ENCODE measurements at regions not wholly inside any gene's neighbourhood (a gene's known extent, or its start where the extent isn't known, plus 50 kb on each side); places are given as distances from the start of the nearest gene placed in this dataset.

DNA sequence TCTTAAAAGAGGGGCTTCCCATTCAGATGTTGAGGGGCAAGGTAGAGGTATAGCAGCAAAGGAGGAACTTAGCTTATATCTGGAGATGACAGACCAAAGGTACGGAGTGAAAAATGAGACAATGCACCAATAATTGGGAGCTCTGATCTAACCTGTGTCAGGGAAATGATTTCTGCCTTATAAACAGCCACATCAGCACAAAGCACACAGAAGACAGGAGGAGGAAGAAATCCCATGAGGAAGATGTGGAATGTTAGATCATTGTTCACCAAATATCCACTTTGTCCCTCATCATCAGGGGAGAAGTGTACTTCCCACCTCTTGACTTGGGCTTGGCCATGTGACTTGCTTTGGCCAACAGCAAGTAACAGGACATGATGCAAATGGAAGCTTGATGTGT lies 93.7 kb upstream of the WSCD2 start:
- DNase-seq (ENCODE audit: low read depth), result no peak

DNA sequence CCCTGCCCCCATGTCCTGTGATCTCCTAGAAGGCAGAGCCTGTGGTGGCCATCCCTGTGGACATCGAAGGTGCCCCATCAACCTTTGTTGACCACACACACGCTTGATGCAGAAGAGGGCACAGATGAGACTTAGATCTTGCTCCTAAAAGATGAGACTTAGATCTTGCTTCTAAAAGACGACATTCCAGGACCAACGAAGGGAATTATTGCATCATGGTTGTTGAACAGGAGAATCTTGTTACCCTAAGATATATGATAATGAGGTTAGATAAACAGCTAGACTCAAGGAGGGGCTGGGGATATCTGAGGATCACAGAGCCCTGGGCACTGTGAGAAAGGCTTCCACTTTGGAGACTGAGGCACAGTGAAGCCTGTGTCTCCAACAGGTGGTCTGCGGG lies 91.1 kb upstream of the WSCD2 start:
- no peak for DNase-seq (ENCODE audit: low read depth)

DNA sequence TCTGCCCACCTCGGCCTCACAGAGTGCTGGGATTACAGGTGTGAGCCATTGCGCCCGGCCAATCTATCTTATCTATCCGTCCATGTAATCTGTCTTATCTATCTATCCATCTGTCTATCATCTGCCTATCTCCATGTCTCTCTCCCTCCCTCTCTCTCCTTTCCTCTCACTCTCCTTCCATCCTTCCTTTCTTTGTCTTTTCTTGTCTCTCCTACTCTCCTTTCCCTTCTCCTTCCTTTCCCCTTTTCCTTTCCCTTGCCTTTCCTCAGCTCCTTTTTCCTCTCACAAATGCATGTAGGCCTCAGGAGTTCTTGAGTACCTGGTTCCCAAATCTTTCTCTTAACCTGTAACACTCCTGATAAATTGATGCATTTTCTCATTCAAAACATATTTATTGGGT lies 89.3 kb upstream of the WSCD2 start:
- no peak for DNase-seq (ENCODE audit: low read depth)

DNA sequence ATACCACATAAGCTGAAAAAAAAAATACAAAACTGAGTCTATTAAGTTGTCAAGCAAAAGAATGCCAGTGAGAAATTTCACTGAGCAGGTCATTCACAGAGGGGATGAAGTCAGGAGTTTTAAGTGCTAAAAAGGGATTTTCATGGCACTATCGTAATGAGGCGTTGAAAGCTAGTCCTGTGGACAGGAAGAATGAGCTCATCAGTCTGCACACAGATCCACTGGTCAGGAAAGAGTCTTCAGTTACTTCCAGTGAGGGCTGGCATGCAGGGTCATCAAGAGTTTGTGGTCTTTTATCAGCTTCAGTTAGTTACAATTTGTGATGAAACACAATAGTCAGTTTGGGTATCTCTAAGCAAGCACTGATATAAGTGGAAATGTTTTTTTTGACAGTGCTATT lies 88.1 kb upstream of the WSCD2 start:
- DNase-seq (ENCODE audit: low read depth), result no peak

DNA sequence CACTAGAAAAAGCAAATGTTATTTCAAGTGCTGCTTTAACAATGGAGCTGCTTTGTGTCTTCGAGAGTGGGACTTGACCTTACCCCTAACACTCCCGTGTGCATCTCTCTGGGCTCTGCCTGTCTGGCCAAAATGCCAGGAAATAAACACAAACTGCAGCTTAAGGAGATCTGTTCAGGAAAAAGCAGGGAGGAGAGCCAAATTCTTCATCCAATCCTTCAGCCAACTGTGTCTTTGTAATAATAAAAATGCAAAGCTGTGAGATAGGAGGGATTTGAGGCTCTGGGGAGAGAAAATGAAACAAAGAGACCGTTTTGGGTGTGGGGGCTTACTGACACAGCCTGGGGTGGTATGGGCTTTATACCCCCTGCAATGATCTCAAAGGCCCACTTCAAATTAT lies 85.8 kb upstream of the WSCD2 start:
- no peak for DNase-seq (ENCODE audit: low read depth)

DNA sequence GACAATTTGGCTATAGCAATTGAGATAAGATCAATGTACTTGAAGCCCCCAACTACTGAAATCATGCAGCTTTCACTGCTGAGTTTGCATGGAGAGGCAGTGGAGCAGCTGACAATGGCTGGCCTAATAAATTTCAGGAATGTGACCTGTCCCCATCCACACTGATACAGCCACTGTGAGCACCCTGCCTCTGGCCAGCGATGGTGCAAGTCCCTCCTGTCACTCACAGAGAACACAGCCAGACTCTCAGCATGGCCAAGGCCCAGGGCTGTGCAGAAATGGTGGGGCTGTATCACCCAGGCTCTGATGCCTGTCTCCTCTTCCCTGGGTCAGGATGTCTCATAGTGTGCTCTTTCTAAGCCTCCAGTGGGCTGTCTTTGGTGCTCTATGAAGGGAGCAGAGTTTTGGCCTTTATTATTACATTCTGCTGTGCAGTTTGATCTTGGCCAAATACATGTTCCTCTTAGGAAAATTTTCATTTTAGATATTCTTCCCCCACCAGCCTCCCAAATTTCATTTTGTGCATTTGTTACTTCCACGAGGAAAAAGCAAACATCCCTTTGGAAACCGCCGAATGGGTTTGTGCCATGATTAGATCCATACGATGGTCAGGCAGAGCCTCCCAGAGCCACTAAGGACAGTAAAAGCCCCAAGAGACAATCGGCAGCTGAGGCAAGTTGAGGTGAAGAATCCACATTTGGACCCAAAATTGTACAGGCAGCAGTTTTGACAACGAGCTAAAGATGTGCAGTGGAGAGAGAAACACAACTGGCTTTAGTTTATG lies 85.1 kb upstream of the WSCD2 start:
- no peak for DNase-seq (ENCODE audit: low read depth)

DNA sequence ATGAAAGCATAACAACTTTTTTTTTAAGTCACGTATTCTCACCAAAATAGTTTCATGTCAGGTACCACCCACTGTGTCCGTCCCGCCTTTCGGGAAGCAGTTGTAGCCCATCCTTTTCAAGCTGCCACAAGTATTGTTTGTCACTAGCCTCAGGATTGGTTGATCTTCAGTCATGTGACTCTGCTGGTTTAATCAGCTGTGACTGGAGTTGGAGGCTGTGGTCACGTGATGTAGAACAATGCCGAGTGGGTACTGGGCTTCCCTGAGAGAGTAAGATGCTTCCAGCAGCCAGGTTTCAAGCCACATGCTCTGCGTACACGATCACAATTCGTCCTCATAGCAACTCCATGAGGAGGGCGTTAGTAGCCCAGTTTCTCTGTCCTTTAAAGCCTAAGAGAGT lies 83.0 kb upstream of the WSCD2 start:
- DNase-seq (ENCODE audit: low read depth), result no peak

DNA sequence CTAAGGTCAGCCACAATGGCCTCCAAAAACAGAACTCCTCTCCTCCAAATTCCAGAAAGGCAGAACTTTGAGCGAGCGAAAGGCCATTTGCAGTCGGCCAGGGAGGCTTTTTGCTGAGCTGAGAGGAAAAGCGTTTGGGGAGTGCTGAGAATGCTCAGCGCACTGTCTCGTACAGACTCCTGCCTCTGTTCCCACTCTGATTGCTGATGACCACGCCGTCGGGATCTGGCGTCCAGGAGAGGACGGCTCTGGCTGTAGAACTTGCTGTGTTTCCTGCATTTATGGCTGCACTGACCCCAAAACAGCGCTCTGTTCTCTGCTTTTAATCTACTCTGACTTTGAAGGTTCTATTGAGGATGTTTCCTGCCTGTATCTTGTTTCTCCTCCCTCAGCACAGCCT lies 82.4 kb upstream of the WSCD2 start:
- no peak for DNase-seq (ENCODE audit: low read depth)

DNA sequence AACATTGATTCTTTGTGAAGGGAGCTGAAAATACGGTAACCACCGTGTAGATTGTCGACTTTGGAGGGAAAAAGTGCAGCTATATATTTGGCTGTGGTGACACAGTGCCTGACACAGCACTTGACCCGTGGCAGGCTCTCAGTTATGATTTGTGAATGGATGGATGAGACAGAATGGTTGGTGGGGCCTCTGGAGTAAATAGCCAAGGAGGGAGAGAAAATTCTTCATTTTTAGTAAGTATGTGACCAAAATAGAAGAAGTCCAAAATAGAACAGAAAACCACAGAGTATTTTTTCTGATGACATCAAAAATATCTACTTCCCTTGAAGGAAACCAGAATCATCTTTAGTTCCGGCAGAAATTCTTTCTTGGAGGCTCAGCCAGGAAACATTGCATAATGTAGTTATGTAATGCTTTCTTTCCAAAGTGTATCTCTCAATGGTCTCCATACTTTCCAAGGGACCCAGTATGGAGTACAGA lies 82.0 kb upstream of the WSCD2 start:
- DNase-seq (ENCODE audit: low read depth), result no peak

DNA sequence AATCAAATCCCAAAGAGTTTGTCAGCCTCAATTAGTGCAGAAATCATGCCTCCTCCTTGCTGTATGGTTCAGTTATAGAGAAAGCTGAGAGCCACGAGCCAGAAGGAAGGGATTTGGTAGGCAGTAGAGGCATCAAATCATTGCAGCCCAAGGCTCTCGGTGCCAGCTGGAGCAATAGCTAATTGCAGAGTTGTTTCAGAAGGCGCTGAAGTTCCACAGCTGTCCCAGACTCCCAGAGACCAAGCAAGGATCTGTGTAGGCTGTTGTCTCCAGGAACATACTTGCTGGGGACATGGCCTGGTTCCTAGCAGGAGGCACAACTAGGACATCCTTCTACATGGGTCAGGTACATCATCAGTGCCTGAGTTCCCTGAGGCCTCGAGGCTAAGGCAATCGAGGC lies 80.4 kb upstream of the WSCD2 start:
- DNase-seq (ENCODE audit: low read depth), result no peak

DNA sequence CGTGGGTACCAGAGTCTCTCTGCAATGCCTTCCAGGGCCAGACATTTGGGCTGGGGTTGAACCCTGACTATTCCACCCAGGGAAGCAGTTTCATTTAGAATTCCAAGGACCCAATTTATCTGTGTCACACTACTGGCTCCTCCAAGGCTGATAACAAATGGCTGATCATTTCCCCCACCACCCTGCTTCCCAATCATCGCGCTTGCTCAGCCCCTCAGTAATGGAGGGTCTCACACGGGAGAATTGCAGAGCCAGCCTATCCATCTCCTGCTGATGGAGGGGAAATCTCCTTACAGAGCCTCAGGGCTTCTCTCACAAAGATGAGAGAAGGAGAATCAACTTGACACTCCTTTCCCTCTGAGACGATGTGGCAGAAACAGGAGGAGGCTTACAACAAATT lies 78.4 kb upstream of the WSCD2 start:
- DNase-seq (ENCODE audit: low read depth), result no peak

DNA sequence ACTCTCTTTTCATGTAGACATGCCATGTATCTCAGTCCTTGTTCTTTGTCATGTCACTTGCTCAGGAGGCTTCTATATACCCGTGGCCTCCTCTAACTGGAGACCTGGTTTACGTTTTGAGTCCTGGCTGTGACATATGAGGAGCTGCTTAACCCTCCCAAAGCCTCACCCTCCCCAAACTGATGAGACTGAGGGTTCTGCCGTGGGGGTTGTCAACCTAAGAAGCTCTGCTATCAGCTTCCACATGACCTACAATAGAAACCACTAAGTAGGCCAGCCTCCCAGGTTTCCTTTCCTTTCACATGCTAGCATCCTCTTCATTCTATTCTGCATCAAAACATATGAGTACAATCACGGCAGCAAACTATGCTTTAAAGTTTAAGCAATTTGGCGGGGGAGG lies 76.8 kb upstream of the WSCD2 start:
- no peak for DNase-seq (ENCODE audit: low read depth)

DNA sequence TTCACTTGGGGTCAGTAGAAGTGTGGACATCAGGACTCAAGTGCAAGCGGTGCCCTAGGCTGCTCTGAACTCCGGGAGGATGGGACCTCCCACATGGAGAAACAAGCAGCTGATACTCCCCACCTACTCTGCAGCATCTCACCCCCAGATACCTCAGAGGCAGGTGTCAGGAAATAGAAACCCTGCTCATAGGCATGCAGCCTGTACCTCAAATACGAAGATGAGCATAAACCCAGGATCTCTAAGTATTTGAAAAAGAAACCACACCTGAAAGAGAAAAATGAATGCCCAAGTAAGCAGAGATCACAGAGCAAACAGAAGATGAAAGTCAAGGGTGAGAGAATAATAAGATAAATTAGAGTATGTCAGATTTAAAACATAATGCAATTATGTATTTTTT lies 75.6 kb upstream of the WSCD2 start:
- DNase-seq (ENCODE audit: low read depth), result no peak

DNA sequence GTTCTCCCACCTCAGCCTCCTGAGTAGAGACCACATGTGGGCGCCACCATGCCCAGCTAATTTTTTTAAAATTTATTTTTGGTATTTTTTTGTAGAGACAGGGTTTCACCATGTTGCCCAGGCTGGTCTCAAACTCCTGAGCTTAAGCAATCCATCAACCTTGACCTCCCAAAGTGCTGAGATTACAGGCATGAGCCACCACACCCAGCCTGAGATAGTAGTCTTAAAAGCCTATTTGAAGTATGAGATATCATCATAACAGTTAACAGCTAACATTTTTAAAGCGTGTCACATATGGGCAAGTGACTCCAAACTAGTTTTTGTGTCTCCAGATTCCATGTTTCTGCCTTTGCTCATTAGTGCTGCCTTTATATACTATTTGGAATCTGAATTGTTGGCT lies 74.6 kb upstream of the WSCD2 start:
- no peak for DNase-seq (ENCODE audit: low read depth)

DNA sequence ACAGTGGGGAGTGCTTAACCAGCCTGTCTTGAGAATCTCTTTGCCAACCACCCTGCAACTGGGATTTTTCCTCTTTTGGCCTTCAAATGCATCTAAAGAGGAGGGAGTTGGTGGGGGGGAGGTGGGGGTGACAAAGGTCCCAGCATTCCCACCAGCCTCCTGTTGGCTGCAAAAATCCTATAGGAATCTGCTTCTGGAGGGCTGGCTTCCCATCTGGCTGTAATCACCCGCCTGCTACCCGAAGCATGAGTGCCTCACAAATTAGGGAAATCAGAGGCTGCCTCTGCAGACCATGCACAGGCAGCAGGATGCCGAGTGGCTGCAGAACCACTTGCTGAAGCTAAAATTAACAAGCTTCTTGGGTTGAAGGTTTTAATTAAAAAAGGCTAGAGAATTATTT lies 73.9 kb upstream of the WSCD2 start:
- DNase-seq (ENCODE audit: low read depth), result no peak

DNA sequence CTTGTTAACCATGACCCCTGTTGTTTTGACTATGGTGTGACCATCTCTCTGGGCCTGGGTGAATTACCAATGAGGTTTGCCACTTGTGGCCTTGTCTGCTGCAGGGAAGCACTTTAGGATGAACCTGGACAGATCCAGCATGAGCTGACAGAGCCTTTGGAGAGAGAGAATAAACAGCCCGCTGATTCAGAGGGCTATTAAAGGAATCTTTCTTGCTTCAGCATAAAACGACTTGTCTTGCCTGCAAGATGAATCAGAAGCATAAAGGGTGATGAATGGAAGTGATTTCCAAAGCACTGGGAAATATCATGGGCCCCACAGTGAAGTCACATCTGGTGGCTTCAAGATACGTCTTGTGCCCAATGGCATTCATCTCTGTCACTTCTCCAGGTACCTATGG lies 69.0 kb upstream of the WSCD2 start:
- DNase-seq (ENCODE audit: low read depth), result no peak

DNA sequence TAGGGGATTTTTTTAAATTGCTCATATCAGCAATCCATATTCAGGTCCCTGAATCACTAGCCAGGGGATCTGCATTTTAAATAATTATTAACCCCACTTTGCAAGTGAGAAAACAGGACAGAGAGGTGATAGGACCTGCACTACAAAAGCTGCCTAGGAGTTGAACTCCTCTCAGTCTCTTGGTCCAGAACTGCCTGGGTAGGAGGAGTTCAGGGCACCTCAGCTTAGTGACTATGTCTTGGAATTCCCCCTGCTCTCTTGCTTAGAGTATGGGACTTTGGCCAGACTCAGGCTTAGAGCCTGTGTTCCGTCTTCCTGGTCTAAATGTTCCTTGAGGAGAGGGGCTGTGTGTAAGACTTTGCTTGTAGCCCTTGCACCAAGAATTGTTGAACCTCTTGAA lies 68.2 kb upstream of the WSCD2 start:
- DNase-seq (ENCODE audit: low read depth), result no peak

DNA sequence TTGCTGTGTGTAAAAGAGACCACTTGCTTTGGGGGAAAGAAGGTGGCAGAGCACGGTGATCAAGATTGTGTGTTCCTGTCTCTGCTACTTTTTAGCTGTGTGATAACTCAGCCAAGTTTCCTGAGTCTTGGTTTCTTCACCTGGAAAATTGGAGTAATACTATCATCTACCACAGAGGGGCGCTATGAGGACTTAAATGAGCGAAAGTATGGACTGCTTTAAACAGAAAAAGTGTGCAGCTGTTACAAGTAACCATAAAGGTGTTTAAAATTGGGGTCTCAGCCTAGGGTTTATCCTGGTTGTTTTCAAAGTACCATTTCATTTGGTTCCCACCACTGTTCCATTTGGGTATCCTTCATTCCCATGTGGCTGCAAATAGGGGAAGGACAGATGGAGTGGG lies 65.9 kb upstream of the WSCD2 start:
- peak; percentile 4 for DNase-seq (ENCODE audit: low read depth)

DNA sequence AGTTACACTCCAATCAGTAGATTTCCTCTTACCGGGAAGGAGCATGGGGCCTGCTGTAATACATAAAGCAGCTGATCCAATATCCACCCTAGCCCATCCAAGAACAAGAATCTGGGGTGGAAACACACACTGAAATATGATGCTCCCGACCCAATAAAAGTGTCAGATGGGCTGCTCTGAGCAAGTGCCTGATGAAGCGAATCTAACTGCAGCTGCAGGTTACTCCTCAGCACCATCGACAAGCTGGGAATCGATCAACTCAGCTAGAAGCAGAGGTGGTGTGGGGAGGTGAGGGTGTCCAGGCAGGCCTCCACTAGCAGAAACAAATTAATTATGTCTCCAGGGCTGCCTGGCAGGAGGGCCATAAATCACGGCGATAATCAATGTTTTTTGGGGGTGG lies 64.0 kb upstream of the WSCD2 start:
- DNase-seq (ENCODE audit: low read depth), result no peak

DNA sequence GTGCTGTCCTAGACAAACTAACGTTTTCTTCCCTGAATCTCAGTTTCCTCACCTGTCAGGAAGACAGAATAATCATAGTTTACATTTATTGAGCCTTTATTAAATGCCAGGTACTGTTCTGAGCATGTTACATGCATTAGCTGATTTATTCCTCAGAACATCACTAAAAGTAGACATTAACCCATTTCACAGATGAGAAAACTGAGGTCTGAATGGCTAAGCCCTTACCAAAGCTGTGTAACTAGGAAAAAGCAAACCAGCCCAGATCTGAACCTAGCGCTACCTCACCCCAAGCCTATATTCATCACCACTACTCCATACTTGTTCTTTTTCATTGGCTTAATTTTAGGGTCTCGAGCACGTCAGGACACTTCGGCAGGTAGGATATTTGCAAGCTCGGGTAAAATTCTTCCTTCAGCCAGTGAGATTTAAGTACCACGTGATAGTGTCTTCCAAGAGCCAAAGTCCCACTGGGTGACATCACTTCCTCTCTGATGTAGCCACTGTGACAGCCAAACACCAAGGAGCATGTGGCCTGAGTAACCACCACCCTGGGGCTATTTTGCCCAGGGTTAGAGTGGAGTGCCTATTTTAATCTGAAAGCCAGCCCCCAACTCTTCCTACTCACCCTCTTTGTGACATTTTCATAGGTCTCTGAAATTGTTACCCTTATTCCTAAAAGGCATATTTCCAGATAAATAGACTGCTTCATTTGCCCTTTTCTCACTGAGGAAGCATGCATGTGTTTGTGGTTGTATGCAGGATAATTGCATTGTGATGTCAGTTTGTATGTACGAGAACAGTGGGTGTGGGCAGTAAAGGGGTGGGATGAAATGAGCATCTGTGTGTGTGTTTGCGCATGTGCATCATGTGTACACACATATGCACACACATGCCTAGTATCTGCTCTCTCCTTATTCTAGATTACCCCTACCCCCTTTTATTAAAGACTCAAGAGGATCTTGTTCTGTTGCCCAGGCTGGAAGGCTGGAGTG lies 62.2 kb upstream of the WSCD2 start:
- no peak for DNase-seq (ENCODE audit: low read depth)

DNA sequence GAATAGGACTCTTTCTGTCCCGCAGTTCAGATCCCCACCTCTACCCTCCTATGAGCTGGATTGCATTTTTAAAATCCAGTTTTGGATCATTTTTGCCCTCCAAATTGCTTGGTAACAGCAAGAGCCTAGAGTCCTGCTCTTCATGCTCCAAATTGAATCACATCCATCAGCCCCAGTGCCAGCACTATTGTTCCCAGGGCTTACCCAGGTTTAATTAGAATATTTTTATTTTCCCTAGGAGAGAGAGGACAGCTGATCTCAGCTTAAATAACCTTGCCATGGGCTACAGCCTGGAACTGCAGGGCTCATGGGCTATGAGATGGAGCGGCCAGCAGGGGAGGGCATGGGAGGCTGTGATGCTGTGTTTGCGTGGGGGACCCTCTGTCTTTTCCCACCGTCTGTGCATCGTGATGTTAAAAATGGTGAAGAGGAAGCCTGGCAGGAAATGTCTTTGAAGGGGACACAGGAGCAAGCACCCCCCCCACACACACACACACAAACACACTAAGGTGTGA lies 59.4 kb upstream of the WSCD2 start:
- no peak for DNase-seq (ENCODE audit: low read depth)

DNA sequence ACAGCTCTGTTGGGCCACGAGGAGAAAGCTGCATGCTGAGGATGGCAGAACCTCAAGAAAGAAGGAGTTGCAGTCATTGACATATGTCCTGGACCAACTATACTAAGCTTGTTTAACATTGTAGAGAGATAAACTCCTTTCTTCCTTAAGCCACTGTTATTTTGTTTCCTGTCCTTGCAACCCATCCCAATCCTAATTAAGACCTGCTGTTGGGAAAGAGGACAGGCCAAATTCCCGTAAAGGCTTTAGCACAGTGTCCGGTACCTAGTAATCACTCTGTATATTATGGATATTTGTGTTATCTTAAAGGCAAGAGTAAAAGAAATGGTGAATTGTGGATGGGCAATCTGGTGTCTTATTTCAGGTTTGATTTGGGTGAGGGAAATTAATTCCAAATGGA lies 53.5 kb upstream of the WSCD2 start:
- DNase-seq (ENCODE audit: low read depth), result no peak

DNA sequence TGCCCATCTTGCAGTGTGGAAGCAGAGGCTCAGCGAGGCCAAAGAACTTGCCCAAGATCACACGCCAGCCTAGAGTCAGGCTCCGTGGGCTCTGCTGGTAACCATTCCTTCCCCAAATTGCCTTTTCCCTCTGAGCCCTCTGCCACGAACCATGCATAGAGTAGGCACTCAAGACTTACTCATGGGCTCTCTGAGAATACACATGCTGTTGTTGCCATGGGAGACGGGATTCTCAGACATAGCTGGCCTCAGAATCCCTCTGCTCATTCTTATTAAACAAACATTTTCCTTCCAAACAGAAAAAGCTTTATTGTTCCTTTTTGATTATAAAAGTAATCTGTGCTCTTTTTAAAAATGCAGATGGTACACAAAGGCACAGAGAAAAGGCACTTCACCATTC lies 52.5 kb upstream of the WSCD2 start:
- no peak for DNase-seq (ENCODE audit: low read depth)
